ENCODE measurements at regions not wholly inside any gene's neighbourhood (a gene's known extent, or its start where the extent isn't known, plus 50 kb on each side); places are given as distances from the start of the nearest gene placed in this dataset.
"Not testable (repeated sequence)": the region's sequence is repeated elsewhere in the genome, so short reads cannot be mapped to it uniquely, and the experiment has no call there.

GRCh38 chr4:174400603-174401302, 117.0 kb downstream of the CEP44 start:
- peak; percentile 68 for DNase-seq (ENCODE audit: low read depth)

GRCh38 chr4:174398728-174399127, 115.0 kb downstream of the CEP44 start:
- peak; percentile 80 for DNase-seq (ENCODE audit: low read depth)

- DNase-seq (ENCODE audit: low read depth) = no peak
Observed at GRCh38 chr4:174397366-174398155, 113.8 kb downstream of the CEP44 start.

DNA sequence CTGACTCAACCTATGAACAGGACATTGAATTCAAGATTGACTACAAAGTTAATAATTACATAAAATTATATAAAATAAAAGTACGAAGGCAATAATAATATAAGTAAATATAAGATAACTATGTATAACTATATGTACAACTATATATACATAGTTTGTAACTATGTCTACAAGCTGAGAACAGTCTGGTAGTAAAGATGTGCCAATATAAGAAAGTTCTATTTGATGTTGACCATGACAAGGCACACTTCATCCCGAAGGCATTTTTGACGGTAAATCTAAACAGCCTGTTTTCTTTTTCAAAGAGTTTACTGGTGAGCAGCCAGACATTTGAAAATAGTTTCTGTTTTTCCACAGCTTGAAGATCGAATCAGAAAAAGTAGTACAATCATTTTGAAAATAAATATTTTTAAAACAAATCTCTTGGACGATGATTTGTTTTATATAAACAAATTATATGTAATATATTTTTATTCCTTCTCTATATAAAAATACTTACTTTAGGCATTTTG, 112.9 kb downstream of the CEP44 start:
- no peak for DNase-seq (ENCODE audit: low read depth)

- peak; percentile 82 for DNase-seq (ENCODE audit: low read depth)
Observed at GRCh38 chr4:174394915-174395314, 111.2 kb downstream of the CEP44 start.

DNA sequence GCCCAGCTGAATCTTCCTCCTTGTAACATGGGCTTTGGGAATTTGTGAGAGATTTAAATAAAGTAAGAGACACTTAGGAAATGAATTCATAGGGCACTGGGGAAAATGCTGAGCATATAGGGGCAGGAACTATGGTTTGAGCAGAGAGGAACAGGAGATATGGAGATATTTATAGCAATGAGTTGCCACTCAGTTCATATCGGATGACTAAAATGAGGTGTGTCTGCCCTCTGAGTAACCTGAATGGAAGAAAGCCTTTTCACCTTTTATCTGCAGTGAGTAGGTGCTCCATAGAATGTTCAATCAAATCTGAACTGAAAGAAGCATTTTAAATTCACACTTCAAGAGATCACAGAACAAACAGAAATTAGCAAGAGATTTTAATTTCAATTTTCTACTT, 105.7 kb downstream of the CEP44 start:
- DNase-seq (ENCODE audit: low read depth) = no peak

DNA sequence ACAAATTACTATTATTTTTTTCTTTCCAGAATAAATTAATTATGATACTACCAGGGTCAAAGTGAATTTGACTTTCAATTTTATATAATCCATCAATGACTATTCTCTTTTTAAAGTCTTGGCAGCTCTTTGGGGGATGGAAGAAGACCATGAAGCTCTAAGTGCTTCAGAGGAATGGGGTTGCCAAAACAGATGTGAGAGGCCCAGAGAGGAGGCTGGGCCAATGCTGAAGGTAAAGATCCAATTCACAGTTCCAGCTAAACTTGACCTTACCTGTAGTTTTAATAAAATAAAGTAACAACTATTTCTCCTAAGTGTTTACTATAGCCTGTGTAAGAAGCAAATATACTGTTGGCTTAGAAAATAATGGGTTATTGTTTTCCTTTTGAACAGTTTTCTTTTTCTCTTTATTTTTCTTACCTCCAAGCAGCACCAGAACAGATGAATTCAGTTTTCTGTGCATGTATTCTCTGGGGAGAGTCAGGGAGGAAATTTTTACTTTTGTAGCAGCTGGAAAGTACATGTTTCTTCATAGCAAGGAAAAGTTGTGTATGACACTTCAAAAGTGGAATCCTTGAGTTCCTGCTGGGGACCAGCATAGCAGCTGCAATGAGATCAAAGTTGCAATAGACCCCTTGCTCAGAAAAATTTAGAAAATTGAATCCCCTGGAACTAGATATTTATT, 104.9 kb downstream of the CEP44 start:
- no peak for DNase-seq (ENCODE audit: low read depth)

DNA sequence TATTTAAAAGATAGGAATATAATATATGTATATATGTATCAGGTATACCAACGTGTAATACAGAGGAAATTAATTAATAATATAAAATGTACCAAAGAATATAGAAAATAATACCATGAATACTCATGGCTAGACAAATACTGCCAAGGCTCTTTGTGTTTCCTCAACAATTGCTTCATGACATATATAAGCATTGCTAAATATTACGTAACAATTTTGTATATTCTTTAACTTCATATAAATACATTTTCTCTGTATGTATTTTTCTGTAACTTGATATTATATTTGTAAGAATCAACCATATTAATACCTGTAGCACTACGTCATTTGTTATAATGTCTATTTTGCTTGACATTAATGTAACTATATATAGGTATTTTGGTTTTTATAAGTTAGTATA, 104.0 kb downstream of the CEP44 start:
- no peak for DNase-seq (ENCODE audit: low read depth)

GRCh38 chr4:174387143-174387542, 103.4 kb downstream of the CEP44 start:
- no peak for DNase-seq (ENCODE audit: low read depth)

DNA sequence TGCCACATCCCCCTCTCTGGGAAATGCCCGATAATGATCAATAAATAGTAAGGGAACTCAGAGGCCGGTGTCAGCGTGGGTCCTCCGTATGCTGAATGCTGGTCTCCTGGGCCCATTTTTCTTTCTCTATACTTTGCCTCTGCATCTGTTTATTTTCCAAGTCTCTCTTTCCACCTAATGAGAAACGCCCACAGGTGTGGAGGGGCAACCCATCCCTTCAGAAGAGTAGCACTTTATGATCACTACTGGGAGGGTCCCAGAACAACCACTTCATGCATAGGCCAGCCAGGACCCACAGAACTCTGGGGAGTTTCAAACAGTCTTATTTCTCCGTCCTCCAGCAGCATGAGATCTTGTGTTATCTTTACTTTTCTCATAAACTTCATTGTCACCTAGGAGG, 100.1 kb downstream of the CEP44 start:
- DNase-seq (ENCODE audit: low read depth) = no peak

DNA sequence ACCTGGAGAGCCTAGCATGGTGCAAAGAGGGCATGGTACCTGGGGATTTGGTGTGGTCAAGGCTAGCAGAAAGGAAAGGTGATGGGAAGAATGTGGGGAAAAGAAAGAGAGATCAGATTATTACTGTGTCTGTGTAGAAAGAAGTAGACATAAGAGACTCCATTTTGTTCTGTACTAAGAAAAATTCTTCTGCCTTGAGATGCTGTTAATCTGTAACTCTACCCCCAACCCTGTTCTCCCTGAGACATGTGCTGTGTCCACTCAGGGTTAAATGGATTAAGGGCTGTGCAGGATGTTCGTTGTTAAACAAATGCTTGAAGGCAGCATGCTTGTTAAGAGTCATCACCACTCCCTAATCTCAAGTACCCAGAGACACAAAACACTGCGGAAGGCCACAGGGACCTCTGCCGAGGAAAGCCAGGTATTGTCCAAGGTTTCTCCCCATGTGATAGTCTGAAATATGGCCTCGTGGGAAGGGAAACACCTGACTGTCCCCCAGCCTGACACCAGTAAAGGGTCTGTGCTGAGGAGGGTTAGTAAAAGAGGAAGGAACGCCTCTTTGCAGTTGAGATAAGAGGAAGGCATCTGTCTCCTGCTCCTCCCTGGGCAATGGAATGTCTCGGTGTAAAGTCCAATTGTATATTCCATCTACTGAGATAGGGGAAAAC, 99.4 kb downstream of the CEP44 start:
- not testable (repeated sequence) for DNase-seq (ENCODE audit: low read depth)
